ENCODE measurements at regions not wholly inside any gene's neighbourhood (a gene's known extent, or its start where the extent isn't known, plus 50 kb on each side); places are given as distances from the start of the nearest gene placed in this dataset.
"Not testable (repeated sequence)": the region's sequence is repeated elsewhere in the genome, so short reads cannot be mapped to it uniquely, and the experiment has no call there.

DNA sequence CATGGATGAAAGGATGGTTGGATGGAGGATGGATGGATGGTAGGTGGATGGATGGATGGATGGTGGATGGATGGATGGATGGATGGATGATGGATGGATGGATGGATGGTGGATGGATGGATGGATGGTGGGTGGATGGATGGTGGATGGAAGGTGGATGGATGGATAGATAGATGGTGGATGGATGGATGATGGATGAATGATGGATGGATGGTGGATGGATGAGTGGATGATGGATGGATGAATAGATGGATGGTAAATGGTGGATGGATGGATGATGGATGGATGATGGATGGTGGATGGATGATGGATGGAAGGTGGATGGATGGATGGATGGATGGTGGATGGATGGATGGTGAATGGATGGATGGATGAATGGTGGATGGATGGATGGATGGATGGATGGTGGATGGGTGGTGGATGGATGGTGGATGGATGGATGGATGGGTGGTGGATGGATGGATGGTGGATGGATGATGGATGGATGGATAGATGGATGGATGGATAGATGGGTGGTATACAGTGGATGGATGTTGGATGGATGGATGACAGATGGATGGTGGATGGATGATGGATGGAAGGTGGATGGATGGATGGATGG, 350.8 kb downstream of the BRD1 start:
- DNase-seq: no peak

- DNase-seq: no peak
Measured at GRCh38 chr22:49476176-49476575, 351.5 kb downstream of the BRD1 start.

DNA sequence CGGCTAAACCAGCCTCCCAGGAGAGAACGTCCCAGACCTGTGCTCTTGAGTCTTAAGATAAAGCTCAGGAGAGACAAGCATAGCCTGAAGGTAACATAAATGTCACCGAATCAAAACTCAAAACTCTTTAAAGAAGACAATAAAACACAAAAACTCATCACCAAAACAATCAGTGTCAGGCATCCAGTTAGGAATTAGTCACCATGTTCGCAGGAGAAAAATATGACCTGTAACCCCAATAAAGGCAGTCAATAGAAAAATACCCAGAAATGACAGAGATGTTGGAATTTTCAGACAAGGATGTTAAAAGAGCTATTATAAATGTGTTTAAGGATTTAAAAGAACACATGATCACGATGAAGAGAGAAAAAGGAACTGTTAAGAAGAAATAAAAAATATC, 352.4 kb downstream of the BRD1 start:
- no peak for DNase-seq

GRCh38 chr22:49473286-49473685, 354.4 kb downstream of the BRD1 start:
- no peak for DNase-seq

DNA sequence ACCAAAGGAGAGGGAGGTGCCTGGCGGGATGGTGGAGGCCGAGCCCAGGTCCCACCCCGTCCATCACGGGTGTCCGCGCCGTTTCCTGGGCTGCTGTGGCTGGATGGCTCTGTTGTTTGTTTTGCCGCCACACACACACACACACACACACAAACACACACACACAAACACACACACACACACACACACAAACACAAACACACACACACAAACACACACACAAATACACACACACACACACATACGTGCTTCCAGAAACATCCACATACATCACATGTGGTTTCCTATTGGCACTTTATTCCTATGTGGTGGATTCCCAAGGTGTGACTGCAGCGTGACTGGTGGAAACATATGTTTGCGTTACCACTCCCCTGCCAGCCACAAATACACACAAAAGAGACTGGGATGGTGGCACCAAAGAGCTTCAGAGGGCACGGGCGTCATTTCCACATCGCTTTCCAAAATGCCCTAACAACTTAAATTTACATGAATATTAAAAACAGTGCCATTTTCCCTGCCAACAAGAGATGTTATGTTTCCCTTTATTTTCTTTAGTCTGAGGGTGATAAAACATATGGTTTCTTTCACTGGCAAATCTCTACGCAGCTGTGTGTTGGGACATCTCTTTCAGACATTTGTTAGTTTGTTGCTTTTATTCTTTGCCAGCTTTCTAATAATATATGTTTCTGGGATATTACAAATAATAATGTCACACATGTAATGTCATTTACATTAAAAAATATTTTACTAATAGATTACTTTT, 356.8 kb downstream of the BRD1 start:
- DNase-seq: no peak

DNA sequence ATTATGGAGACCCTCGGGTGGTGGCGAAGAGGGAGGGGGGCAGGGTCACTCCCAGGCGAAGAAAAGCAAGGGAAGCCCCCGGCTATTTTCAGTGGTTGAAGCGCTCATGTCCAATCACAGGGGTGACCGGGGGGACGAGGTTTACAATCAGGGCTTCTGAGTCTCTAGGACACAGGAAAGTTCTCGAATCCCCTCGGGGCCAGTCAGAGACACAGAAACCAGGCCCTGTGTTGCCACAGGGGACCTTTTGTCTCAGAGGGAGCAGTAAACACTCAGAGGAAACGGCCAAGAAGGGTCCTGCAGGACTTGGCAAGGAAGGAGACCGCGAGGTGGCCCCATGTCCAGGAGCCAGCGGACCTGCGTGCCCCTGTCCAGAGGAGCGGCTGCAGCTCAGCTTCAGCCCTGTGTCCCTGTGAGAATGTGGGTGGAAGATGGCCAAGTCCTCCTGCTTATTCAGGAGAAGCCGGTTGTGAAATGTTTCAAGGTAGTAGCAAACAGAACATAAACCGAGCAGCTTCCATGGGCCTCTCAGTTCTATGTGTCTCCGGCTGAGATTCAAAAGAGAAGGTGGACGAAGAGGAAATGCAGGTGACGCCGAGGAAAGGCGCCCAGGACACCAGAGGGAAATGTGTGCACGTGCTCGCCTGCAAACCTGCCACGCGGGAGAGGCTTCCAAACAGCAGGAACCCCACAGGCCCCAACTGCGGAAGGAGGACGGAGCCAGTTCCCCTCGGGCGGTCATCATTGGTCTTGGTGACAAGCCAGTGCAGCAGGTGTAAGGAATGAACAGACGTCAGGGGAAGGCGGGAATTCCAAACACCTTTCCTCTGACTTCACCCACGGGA, 357.6 kb downstream of the BRD1 start:
- DNase-seq: no peak

- no peak for DNase-seq
Measured at GRCh38 chr22:49468487-49469198, 359.0 kb downstream of the BRD1 start.

- DNase-seq: no peak
Measured at GRCh38 chr22:49466878-49467595, 360.6 kb downstream of the BRD1 start.

GRCh38 chr22:49464037-49464436, 363.6 kb downstream of the BRD1 start:
- DNase-seq: no peak

GRCh38 chr22:49462795-49463194, 364.9 kb downstream of the BRD1 start:
- DNase-seq: no peak

DNA sequence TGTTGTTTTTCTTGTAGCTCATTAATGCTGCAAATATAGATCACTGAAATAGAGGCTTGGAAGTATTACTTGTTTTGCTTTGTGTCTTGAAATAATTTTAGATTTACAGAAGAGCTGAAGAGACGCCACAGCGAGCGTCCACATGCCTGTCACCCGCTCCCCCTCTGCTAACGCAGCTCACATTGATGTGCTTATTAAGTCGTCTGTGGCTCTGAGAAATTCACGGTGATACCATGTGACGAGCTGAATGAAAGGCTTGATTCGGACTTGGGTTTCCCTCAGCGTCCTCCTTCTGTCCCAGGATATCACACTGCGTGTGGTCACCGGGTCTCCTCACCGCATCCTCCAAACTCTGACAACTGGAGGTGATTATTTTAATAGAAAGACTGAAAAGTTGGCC, 365.4 kb downstream of the BRD1 start:
- DNase-seq: no peak

- no peak for DNase-seq
Measured at GRCh38 chr22:49461674-49462073, 366.0 kb downstream of the BRD1 start.

GRCh38 chr22:49460592-49461281, 366.9 kb downstream of the BRD1 start:
- DNase-seq: no peak

- no peak for DNase-seq
Measured at GRCh38 chr22:49460091-49460490, 367.6 kb downstream of the BRD1 start.

DNA sequence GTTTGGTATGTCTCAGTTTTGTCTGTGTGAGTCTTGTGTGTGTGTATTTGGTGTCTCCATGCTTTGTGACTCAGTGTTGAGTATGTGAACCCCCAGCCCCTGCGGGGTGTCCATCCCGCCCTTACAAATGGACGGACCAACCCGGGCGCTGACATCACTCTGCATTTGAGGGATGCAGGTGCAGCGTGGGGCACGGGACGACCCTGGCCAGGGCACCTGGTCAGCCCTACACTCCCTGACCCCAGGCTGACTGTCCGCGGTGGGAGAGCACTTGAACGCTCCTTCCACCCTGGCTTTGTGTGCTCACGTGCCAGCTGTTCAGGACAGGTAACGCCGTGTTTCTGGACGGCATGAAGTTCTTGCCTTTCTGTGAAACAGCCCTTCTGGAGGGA, 369.0 kb downstream of the BRD1 start:
- no peak for DNase-seq

GRCh38 chr22:49457946-49458707, 369.5 kb downstream of the BRD1 start:
- DNase-seq: no peak

DNA sequence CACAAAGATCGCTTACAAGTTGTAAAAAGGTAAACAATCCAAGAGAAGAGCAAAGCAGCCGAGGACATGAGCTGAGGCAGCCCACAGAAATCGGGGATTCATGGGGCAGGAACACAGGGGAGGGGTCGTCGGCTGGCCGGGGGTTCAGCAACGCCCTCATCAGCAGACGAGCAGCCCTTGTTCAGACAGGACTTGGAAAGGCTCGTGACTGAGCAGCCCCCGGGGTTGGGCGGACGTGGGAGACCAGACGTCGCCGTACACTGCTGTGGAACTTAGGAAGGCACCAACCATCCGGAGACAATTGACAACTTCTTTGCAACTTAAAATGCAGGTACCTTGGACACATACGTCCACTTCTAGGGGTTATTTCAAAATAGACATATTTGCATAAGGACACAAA, 370.5 kb downstream of the BRD1 start:
- DNase-seq: no peak

- DNase-seq: no peak
Measured at GRCh38 chr22:49455595-49455994, 372.1 kb downstream of the BRD1 start.

- DNase-seq: no peak
Measured at GRCh38 chr22:49454726-49455125, 372.9 kb downstream of the BRD1 start.

- no peak for DNase-seq
Measured at GRCh38 chr22:49453771-49454170, 373.9 kb downstream of the BRD1 start.

DNA sequence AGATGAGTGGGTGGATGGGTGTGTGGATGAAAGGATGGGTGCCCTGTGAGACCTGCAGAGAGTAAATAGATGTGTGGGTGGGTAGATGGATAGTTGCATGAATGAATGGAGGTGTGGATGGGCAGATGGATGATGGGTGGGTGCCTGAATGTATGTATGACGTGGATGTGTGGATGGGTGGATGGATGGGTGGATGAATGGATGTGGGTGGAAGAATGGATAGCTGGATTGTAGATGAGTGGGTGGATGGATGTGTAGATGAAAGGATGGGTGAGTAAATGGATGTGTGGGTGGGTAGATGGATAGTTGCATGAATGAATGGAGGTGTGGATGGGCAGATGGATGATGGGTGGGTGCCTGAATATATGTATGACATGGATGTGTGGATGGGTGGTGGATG, 374.7 kb downstream of the BRD1 start:
- DNase-seq: not testable (repeated sequence)
